Muscle of arm (tissue), 1 donor: ENCODE measurements at regions not wholly inside any gene's neighbourhood (a gene's known extent, or its start where the extent isn't known, plus 50 kb on each side); places are given as distances from the start of the nearest gene placed in this dataset.

Experiments
- DNase-seq: peaks from one replicate; pipeline ENCODE4 v3.0.0-alpha.2; 2013

- DNase-seq, result no peak
These were observed 137.3 kb downstream of the TWIST2 start for GRCh38 chr2:238985041-238985729.

GRCh38 chr2:238985931-238986446 is 138.1 kb downstream of the TWIST2 start:
- DNase-seq, result no peak

- no peak for DNase-seq
These were observed 138.8 kb downstream of the TWIST2 start for GRCh38 chr2:238986491-238987351.

- DNase-seq, result no peak
These were observed 139.6 kb downstream of the TWIST2 start for GRCh38 chr2:238987352-238987981.

- DNase-seq, result no peak
These were observed 140.2 kb downstream of the TWIST2 start for GRCh38 chr2:238988105-238988504.

GRCh38 chr2:238988752-238989151 is 140.9 kb downstream of the TWIST2 start:
- no peak for DNase-seq

- no peak for DNase-seq
These were observed 141.6 kb downstream of the TWIST2 start for GRCh38 chr2:238989484-238989883.

GRCh38 chr2:238994432-238994831 is 146.5 kb downstream of the TWIST2 start:
- no peak for DNase-seq

GRCh38 chr2:238994876-238995275 is 147.0 kb downstream of the TWIST2 start:
- no peak for DNase-seq

- DNase-seq, result no peak
These were observed 147.7 kb downstream of the TWIST2 start for GRCh38 chr2:238995634-238996033.

- no peak for DNase-seq
These were observed 148.6 kb downstream of the TWIST2 start for GRCh38 chr2:238996331-238997136.

GRCh38 chr2:238997137-238997390 is 149.2 kb downstream of the TWIST2 start:
- DNase-seq, result no peak

GRCh38 chr2:238997684-238998083 is 149.8 kb downstream of the TWIST2 start:
- no peak for DNase-seq
